SK-N-SH treated with all-trans-retinoic acid at 6 μM for 48 hours (cell line): ENCODE measurements at regions not wholly inside any gene's neighbourhood (a gene's known extent, or its start where the extent isn't known, plus 50 kb on each side); places are given as distances from the start of the nearest gene placed in this dataset.

Experiments used
- PPARA ChIP-seq: fragments of 250-450 bp; sonication (Bioruptor Pico); IDR thresholded peaks from 2 replicates; pipeline ENCODE4 v1.5.0; 2020; ENCODE audit warnings: mild to moderate bottlenecking, borderline replicate concordance
- TCF4 ChIP-seq: fragments of 250-450 bp; sonication (Bioruptor Pico); IDR thresholded peaks from 2 replicates; pipeline ENCODE4 v1.8.0; 2021; ENCODE audit warnings: mild to moderate bottlenecking, moderate library complexity, borderline replicate concordance
- ZNF70 ChIP-seq: fragments of 450-650 bp; formaldehyde crosslinking; IDR thresholded peaks from 2 replicates; pipeline ENCODE4 v1.5.0; 2020; ENCODE audit warnings: mild to moderate bottlenecking, moderate library complexity
- TF ChIP-seq, protein P1 (sequence below): fragments of 250-450 bp; sonication (Bioruptor Pico); IDR thresholded peaks from 2 replicates; pipeline ENCODE4 v1.5.1; 2021; ENCODE audit warnings: mild to moderate bottlenecking, moderate library complexity

GRCh38 chr3:28140664-28141063 is 100.8 kb upstream of the CMC1 start:
- TF ChIP-seq TCF4 (CRISPR knock-in tag), result no peak
- no peak for TF ChIP-seq ZNF70 (CRISPR knock-in tag)
- TF ChIP-seq PPARA (CRISPR knock-in tag), result no peak
- TF ChIP-seq, protein P1, sequence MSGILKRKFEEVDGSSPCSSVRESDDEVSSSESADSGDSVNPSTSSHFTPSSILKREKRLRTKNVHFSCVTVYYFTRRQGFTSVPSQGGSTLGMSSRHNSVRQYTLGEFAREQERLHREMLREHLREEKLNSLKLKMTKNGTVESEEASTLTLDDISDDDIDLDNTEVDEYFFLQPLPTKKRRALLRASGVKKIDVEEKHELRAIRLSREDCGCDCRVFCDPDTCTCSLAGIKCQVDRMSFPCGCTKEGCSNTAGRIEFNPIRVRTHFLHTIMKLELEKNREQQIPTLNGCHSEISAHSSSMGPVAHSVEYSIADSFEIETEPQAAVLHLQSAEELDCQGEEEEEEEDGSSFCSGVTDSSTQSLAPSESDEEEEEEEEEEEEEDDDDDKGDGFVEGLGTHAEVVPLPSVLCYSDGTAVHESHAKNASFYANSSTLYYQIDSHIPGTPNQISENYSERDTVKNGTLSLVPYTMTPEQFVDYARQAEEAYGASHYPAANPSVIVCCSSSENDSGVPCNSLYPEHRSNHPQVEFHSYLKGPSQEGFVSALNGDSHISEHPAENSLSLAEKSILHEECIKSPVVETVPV (CRISPR knock-in tag), result no peak
